PC-3 (cell line): ENCODE measurements at regions not wholly inside any gene's neighbourhood (a gene's known extent, or its start where the extent isn't known, plus 50 kb on each side); places are given as distances from the start of the nearest gene placed in this dataset.

Experiments
- CTCF ChIP-seq: fragments of 300-600 bp; sonication (generic); conservative IDR thresholded peaks from 2 replicates; pipeline ENCODE4 v1.5.1; 2017; ENCODE audit warnings: antibody characterized with exemption, low read depth, mild to moderate bottlenecking, low read length
- EZH2 ChIP-seq: fragments of 300-600 bp; sonication (generic); IDR thresholded peaks from one replicate; pipeline ENCODE4 v1.6.1; 2017; ENCODE audit warnings: antibody characterized with exemption, mild to moderate bottlenecking, low read length; ENCODE audit not compliant: unreplicated experiment

- no peak for TF ChIP-seq EZH2
- no peak for TF ChIP-seq CTCF
Observed at GRCh38 chr18:67742525-67742924, 226.0 kb upstream of the DSEL start.
